GM12878 (cell line): ENCODE measurements at regions not wholly inside any gene's neighbourhood (a gene's known extent, or its start where the extent isn't known, plus 50 kb on each side); places are given as distances from the start of the nearest gene placed in this dataset.

Source experiments
- CBX3 ChIP-seq: fragments of 200-600 bp; sonication (generic); IDR thresholded peaks from 2 replicates; pipeline ENCODE4 v1.6.1; 2016; ENCODE audit warnings: low read depth, borderline replicate concordance
- DPF2 ChIP-seq: fragments of 450-650 bp; IDR thresholded peaks from 2 replicates; pipeline ENCODE4 v1.6.1; 2017; ENCODE audit warnings: mild to moderate bottlenecking
- EGR1 ChIP-seq, 2 experiments: IDR thresholded peaks; 1 replicate in 1 of 2; 2 replicates in 1 of 2; pipeline ENCODE4 v1.6.1; 2011 to 2012; ENCODE audit warnings: low read depth in 2 of 2, low read length in 2 of 2, borderline replicate concordance in 1 of 2, mild to moderate bottlenecking in 1 of 2, moderate library complexity in 1 of 2
- ETV6 ChIP-seq, 2 experiments: fragments of 450-650 bp in 1 of 2; IDR thresholded peaks in 1 of 2; conservative IDR thresholded peaks in 1 of 2; 2 replicates each; pipeline ENCODE4 v1.6.1; 2014; ENCODE audit warnings: antibody characterized with exemption in 1 of 2, borderline replicate concordance in 1 of 2, low read depth in 1 of 2, mild to moderate bottlenecking in 1 of 2, moderate library complexity in 1 of 2
- GATAD2B ChIP-seq: fragments of 450-650 bp; conservative IDR thresholded peaks from 2 replicates; pipeline ENCODE4 v1.6.1; 2017; ENCODE audit warnings: low read depth, mild to moderate bottlenecking, moderate library complexity
- HDAC2 ChIP-seq: fragments of 200-600 bp; sonication (generic); IDR thresholded peaks from 2 replicates; pipeline ENCODE4 v1.6.1; 2017
- MEF2B ChIP-seq: fragments of 450-650 bp; IDR thresholded peaks from 2 replicates; pipeline ENCODE4 v1.6.1; 2018; ENCODE audit warnings: mild to moderate bottlenecking, moderate library complexity; ENCODE audit not compliant: partially characterized antibody, poor library complexity, severe bottlenecking
- MXI1 ChIP-seq: fragments of 150-350 bp; IDR thresholded peaks from 2 replicates; pipeline ENCODE4 v1.6.1; 2011; ENCODE audit warnings: low read depth, mild to moderate bottlenecking, inconsistent platforms, low read length, improper control_type of control experiment
- NRF1 ChIP-seq: conservative IDR thresholded peaks from 2 replicates; pipeline ENCODE4 v1.6.1; 2011; ENCODE audit warnings: mild to moderate bottlenecking, low read depth, low read length, improper control_type of control experiment
- PAX5 ChIP-seq: IDR thresholded peaks from 2 replicates; pipeline ENCODE4 v1.6.1; 2011; ENCODE audit warnings: low read depth, low read length, borderline replicate concordance
- PAX8 ChIP-seq: fragments of 450-650 bp; IDR thresholded peaks from 2 replicates; pipeline ENCODE4 v1.6.1; 2017; ENCODE audit warnings: mild to moderate bottlenecking, moderate library complexity
- PML ChIP-seq: IDR thresholded peaks from 2 replicates; pipeline ENCODE4 v1.6.1; 2012; ENCODE audit warnings: low read length, inconsistent platforms
- RFX5 ChIP-seq: IDR thresholded peaks from 2 replicates; pipeline ENCODE4 v1.6.1; 2011; ENCODE audit warnings: low read depth, low read length, improper control_type of control experiment
- SIN3A ChIP-seq: IDR thresholded peaks from 2 replicates; pipeline ENCODE4 v1.6.1; 2012; ENCODE audit warnings: low read depth, low read length, improper control_type of control experiment
- SMAD5 ChIP-seq: IDR thresholded peaks from 2 replicates; pipeline ENCODE4 v1.6.1; 2016; ENCODE audit warnings: antibody characterized with exemption, low read depth
- SP1 ChIP-seq: IDR thresholded peaks from one replicate; pipeline ENCODE4 v1.6.1; 2011; ENCODE audit warnings: low read depth, low read length
- SREBF2 ChIP-seq: IDR thresholded peaks from 2 replicates; pipeline ENCODE4 v1.6.1; 2012; ENCODE audit warnings: mild to moderate bottlenecking, low read length
- TCF7 ChIP-seq: IDR thresholded peaks from 2 replicates; pipeline ENCODE4 v1.6.1; 2014; ENCODE audit warnings: antibody characterized with exemption, borderline replicate concordance
- ZNF207 ChIP-seq: fragments of 450-650 bp; IDR thresholded peaks from 2 replicates; pipeline ENCODE4 v1.6.1; 2014; ENCODE audit warnings: antibody characterized with exemption, mild to moderate bottlenecking, borderline replicate concordance
- TF ChIP-seq, protein P1 (sequence below), 3 experiments: IDR thresholded peaks in 2 of 3; conservative IDR thresholded peaks in 1 of 3; 2 replicates each; pipeline ENCODE4 v1.5.1; 2011; ENCODE audit warnings: low read depth in 3 of 3, low read length in 3 of 3, mild to moderate bottlenecking in 3 of 3, control low read depth in 2 of 3, moderate library complexity in 2 of 3, inconsistent platforms in 1 of 3, mixed read lengths in 1 of 3; ENCODE audit not compliant: control insufficient read depth in 2 of 3, insufficient read depth in 1 of 3; ENCODE audit errors: extremely low read depth in 1 of 3
- TF ChIP-seq, protein P2 (sequence below): fragments of 450-650 bp; formaldehyde crosslinking; IDR thresholded peaks from 2 replicates; pipeline ENCODE4 v1.4.0; 2022; ENCODE audit warnings: mild to moderate bottlenecking, moderate library complexity
- TF ChIP-seq, protein P3 (sequence below): IDR thresholded peaks from 2 replicates; pipeline ENCODE4 v1.6.1; 2012; ENCODE audit warnings: low read depth, low read length, improper control_type of control experiment
- TF ChIP-seq, protein P4 (sequence below): fragments of 450-650 bp; IDR thresholded peaks from 2 replicates; pipeline ENCODE4 v1.6.1; 2017; ENCODE audit warnings: mild to moderate bottlenecking
- TF ChIP-seq, protein P5 (sequence below): IDR thresholded peaks from 2 replicates; pipeline ENCODE4 v1.6.1; 2011; ENCODE audit warnings: low read depth, mild to moderate bottlenecking, low read length, moderate library complexity, borderline replicate concordance; ENCODE audit errors: extremely low read depth

DNA sequence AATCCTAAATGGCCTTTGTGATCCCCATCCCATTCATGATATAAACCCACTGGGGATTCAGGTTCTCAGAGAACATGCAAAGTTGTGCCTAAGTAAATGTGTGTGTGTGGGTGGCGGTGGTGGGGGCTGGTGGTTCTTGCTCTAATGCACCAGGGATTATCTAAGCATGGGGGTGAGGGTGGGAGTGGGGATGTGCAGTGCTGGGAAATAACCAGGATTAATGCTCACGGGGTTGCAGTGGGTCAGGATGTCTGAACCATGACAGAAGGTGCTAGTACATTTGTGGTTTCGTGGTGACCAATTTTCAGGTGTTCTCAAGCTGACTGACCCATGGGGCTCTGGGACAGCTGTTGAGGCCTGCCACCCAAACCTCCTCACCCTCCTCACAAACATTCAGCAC lies 101.0 kb downstream of the ZNF608 start (continued):
- TF ChIP-seq, protein P1, sequence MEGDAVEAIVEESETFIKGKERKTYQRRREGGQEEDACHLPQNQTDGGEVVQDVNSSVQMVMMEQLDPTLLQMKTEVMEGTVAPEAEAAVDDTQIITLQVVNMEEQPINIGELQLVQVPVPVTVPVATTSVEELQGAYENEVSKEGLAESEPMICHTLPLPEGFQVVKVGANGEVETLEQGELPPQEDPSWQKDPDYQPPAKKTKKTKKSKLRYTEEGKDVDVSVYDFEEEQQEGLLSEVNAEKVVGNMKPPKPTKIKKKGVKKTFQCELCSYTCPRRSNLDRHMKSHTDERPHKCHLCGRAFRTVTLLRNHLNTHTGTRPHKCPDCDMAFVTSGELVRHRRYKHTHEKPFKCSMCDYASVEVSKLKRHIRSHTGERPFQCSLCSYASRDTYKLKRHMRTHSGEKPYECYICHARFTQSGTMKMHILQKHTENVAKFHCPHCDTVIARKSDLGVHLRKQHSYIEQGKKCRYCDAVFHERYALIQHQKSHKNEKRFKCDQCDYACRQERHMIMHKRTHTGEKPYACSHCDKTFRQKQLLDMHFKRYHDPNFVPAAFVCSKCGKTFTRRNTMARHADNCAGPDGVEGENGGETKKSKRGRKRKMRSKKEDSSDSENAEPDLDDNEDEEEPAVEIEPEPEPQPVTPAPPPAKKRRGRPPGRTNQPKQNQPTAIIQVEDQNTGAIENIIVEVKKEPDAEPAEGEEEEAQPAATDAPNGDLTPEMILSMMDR (IDR thresholded peaks at IDR 0.05 in 2 of 3, conservative IDR thresholded peaks at IDR 0.05 in 1 of 3; ENCODE audit: control insufficient read depth in 2 of 3, extremely low read depth in 1 of 3, insufficient read depth in 1 of 3, low read depth in 3 of 3, low read length in 3 of 3): no peak
- TF ChIP-seq GATAD2B: no peak
- no peak for TF ChIP-seq SIN3A
- peak; percentile 78 for TF ChIP-seq MEF2B
- no peak for TF ChIP-seq NRF1
- TF ChIP-seq, protein P2, sequence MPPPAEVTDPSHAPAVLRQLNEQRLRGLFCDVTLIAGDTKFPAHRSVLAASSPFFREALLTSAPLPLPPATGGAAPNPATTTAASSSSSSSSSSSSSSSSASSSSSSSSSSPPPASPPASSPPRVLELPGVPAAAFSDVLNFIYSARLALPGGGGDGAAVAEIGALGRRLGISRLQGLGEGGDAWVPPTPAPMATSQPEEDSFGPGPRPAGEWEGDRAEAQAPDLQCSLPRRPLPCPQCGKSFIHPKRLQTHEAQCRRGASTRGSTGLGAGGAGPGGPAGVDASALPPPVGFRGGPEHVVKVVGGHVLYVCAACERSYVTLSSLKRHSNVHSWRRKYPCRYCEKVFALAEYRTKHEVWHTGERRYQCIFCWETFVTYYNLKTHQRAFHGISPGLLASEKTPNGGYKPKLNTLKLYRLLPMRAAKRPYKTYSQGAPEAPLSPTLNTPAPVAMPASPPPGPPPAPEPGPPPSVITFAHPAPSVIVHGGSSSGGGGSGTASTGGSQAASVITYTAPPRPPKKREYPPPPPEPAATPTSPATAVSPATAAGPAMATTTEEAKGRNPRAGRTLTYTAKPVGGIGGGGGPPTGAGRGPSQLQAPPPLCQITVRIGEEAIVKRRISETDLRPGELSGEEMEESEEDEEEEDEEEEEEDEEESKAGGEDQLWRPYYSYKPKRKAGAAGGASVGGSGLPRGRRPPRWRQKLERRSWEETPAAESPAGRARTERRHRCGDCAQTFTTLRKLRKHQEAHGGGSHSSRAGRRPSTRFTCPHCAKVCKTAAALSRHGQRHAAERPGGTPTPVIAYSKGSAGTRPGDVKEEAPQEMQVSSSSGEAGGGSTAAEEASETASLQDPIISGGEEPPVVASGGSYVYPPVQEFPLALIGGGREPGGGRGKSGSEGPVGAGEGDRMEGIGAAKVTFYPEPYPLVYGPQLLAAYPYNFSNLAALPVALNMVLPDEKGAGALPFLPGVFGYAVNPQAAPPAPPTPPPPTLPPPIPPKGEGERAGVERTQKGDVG (CRISPR knock-in tag): no peak
- TF ChIP-seq, protein P3, sequence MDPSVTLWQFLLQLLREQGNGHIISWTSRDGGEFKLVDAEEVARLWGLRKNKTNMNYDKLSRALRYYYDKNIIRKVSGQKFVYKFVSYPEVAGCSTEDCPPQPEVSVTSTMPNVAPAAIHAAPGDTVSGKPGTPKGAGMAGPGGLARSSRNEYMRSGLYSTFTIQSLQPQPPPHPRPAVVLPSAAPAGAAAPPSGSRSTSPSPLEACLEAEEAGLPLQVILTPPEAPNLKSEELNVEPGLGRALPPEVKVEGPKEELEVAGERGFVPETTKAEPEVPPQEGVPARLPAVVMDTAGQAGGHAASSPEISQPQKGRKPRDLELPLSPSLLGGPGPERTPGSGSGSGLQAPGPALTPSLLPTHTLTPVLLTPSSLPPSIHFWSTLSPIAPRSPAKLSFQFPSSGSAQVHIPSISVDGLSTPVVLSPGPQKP: no peak
- TF ChIP-seq SREBF2: no peak
- TF ChIP-seq PAX8: no peak
- TF ChIP-seq RFX5: no peak
- peak; percentile 69; the same call in 1 of the 2 replicates for TF ChIP-seq PAX5
- 0 out of 3 replicates have a peak, but pooled peaks of 1 of the 2 experiments have one; percentile 12 for TF ChIP-seq EGR1 (IDR thresholded peaks at IDR 0.05; ENCODE audit: borderline replicate concordance in 1 of 2, low read depth in 2 of 2, low read length in 2 of 2)
- no peak for TF ChIP-seq HDAC2
- TF ChIP-seq TCF7: no peak
- TF ChIP-seq ETV6 (conservative IDR thresholded peaks at IDR 0.05 in 1 of 2, IDR thresholded peaks at IDR 0.05 in 1 of 2; ENCODE audit: borderline replicate concordance in 1 of 2, low read depth in 1 of 2): no peak
- TF ChIP-seq, protein P4, sequence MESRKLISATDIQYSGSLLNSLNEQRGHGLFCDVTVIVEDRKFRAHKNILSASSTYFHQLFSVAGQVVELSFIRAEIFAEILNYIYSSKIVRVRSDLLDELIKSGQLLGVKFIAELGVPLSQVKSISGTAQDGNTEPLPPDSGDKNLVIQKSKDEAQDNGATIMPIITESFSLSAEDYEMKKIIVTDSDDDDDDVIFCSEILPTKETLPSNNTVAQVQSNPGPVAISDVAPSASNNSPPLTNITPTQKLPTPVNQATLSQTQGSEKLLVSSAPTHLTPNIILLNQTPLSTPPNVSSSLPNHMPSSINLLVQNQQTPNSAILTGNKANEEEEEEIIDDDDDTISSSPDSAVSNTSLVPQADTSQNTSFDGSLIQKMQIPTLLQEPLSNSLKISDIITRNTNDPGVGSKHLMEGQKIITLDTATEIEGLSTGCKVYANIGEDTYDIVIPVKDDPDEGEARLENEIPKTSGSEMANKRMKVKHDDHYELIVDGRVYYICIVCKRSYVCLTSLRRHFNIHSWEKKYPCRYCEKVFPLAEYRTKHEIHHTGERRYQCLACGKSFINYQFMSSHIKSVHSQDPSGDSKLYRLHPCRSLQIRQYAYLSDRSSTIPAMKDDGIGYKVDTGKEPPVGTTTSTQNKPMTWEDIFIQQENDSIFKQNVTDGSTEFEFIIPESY: no peak
- TF ChIP-seq CBX3: no peak
- TF ChIP-seq, protein P5, sequence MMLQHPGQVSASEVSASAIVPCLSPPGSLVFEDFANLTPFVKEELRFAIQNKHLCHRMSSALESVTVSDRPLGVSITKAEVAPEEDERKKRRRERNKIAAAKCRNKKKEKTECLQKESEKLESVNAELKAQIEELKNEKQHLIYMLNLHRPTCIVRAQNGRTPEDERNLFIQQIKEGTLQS: no peak
- no peak for TF ChIP-seq SP1
- no peak for TF ChIP-seq SMAD5
- TF ChIP-seq MXI1: no peak
- no peak for TF ChIP-seq ZNF207
- peak; percentile 60 for TF ChIP-seq DPF2
- no peak for TF ChIP-seq PML
